ENCODE measurements at regions not wholly inside any gene's neighbourhood (a gene's known extent, or its start where the extent isn't known, plus 50 kb on each side); places are given as distances from the start of the nearest gene placed in this dataset.
A peak's percentile ranks its signal among the peaks of the same experiment; 100 is the strongest.
"Not testable (repeated sequence)": the region's sequence is repeated elsewhere in the genome, so short reads cannot be mapped to it uniquely, and the experiment has no call there.

- H3K27ac ChIP-seq; ATAC-seq; H3K9me3 ChIP-seq; H3K4me1 ChIP-seq; H3K36me3 ChIP-seq; DNase-seq; H3K27me3 ChIP-seq; H3K4me3 ChIP-seq; intact Hi-C loops (cut with DNase I): not testable (repeated sequence)
- WGBS, 4 donors = 65 to 74% (median 70%) methylated on average over 2 to 3 of the region's 4 CpGs; no CpG with 5 or more reads in 1 of the 4 donors
Observed at GRCh38 chr11:4315292-4315691, 52.9 kb downstream of the OR52B4 start.

GRCh38 chr11:4277225-4277624 lies 91.0 kb downstream of the OR52B4 start:
- H3K4me3 ChIP-seq; H3K9me3 ChIP-seq; ATAC-seq; intact Hi-C loops (cut with DNase I); H3K4me1 ChIP-seq; H3K27me3 ChIP-seq; DNase-seq; H3K27ac ChIP-seq; H3K36me3 ChIP-seq: not testable (repeated sequence)
- WGBS, 4 donors = 78 to 93% (median 84%) methylated on average over 3 to 7 of the region's 9 CpGs

- intact Hi-C loops (cut with DNase I); H3K4me3 ChIP-seq; H3K36me3 ChIP-seq; H3K27ac ChIP-seq; H3K27me3 ChIP-seq; H3K9me3 ChIP-seq; DNase-seq; H3K4me1 ChIP-seq; ATAC-seq: not testable (repeated sequence)
- 30 to 100% (median 57%) methylated on average over 1 to 3 of the region's 3 CpGs for WGBS, 4 donors
Observed at GRCh38 chr11:4251085-4251484, 117.1 kb downstream of the OR52B4 start.

GRCh38 chr11:4249475-4249874 lies 118.7 kb downstream of the OR52B4 start:
- H3K27me3 ChIP-seq; H3K4me3 ChIP-seq; intact Hi-C loops (cut with DNase I); H3K27ac ChIP-seq; ATAC-seq; H3K4me1 ChIP-seq; H3K9me3 ChIP-seq; H3K36me3 ChIP-seq; DNase-seq: not testable (repeated sequence)
- 56 to 91% (median 82%) methylated on average over 2 of the region's 2 CpGs; no CpG with 5 or more reads in 1 of the 4 donors for WGBS, 4 donors

- WGBS, 4 donors = 68 to 92% (median 82%) methylated on average over 14 to 21 of the region's 21 CpGs
- H3K4me1 ChIP-seq; ATAC-seq; H3K36me3 ChIP-seq; intact Hi-C loops (cut with DNase I); H3K4me3 ChIP-seq; H3K9me3 ChIP-seq; H3K27me3 ChIP-seq; H3K27ac ChIP-seq: not testable (repeated sequence)
- peak in 1 of 5 donors; percentile 44 for DNase-seq
Observed at GRCh38 chr11:4237771-4238170, 130.4 kb downstream of the OR52B4 start.

- H3K4me1 ChIP-seq; ATAC-seq; H3K27me3 ChIP-seq; H3K27ac ChIP-seq; intact Hi-C loops (cut with DNase I); H3K4me3 ChIP-seq; H3K9me3 ChIP-seq; DNase-seq; H3K36me3 ChIP-seq: not testable (repeated sequence)
- 45 to 61% (median 52%) methylated on average over 4 of the region's 4 CpGs for WGBS, 4 donors
Observed at GRCh38 chr11:4218857-4219256, 124.3 kb downstream of the RRM1 start.

GRCh38 chr11:4213746-4214145 lies 119.1 kb downstream of the RRM1 start:
- no peak for TF ChIP-seq POLR2A (IDR thresholded peaks at IDR 0.05)
- TF ChIP-seq CTCF (IDR thresholded peaks at IDR 0.05) = no peak
- DNase-seq (no peak), ATAC-seq (no peak)
- H3K27me3 ChIP-seq = peaks cover 0 to 24% (median 10%) of the 10 kb centered on the region in 9 donors
- H3K4me3 ChIP-seq = no peak overlapping the region
- H3K9me3 ChIP-seq = no peaks in the 10 kb centered on the region
- H3K4me1 ChIP-seq = no peaks in the 10 kb centered on the region
- intact Hi-C loops (cut with DNase I) = no loop called here
- no peaks in the 10 kb centered on the region for H3K36me3 ChIP-seq
- 33 to 52% (median 42%) methylated on average over 5 of the region's 5 CpGs for WGBS, 4 donors
- no peak overlapping the region for H3K27ac ChIP-seq
